Ishikawa (cell line): ENCODE measurements at regions not wholly inside any gene's neighbourhood (a gene's known extent, or its start where the extent isn't known, plus 50 kb on each side); places are given as distances from the start of the nearest gene placed in this dataset.

ENCODE experiments used
- CEBPB ChIP-seq: IDR thresholded peaks from 2 replicates; pipeline ENCODE4 v1.6.1; 2012
- CREB1 ChIP-seq: IDR thresholded peaks from 2 replicates; pipeline ENCODE4 v1.6.1; 2012; ENCODE audit warnings: low read depth
- EGR1 ChIP-seq: IDR thresholded peaks from 2 replicates; pipeline ENCODE4 v1.6.1; 2012
- EP300 ChIP-seq: IDR thresholded peaks from 2 replicates; pipeline ENCODE4 v1.6.1; 2012; ENCODE audit warnings: borderline replicate concordance
- FOXM1 ChIP-seq: IDR thresholded peaks from 2 replicates; pipeline ENCODE4 v1.6.1; 2012; ENCODE audit warnings: low read depth, borderline replicate concordance
- MAX ChIP-seq: IDR thresholded peaks from 2 replicates; pipeline ENCODE4 v1.6.1; 2012
- NFIC ChIP-seq: IDR thresholded peaks from 2 replicates; pipeline ENCODE4 v1.6.1; 2012
- RAD21 ChIP-seq: IDR thresholded peaks from 2 replicates; pipeline ENCODE4 v1.6.1; 2012; ENCODE audit warnings: low read depth
- REST ChIP-seq: IDR thresholded peaks from 2 replicates; pipeline ENCODE4 v1.6.1; 2012; ENCODE audit warnings: low read depth, mild to moderate bottlenecking
- TAF1 ChIP-seq: IDR thresholded peaks from 2 replicates; pipeline ENCODE4 v1.6.1; 2012; ENCODE audit warnings: low read depth, mild to moderate bottlenecking
- TCF12 ChIP-seq: IDR thresholded peaks from 2 replicates; pipeline ENCODE4 v1.6.1; 2012; ENCODE audit warnings: low read depth
- TEAD4 ChIP-seq: IDR thresholded peaks from 2 replicates; pipeline ENCODE4 v1.6.1; 2012
- USF1 ChIP-seq: IDR thresholded peaks from 2 replicates; pipeline ENCODE4 v1.6.1; 2012
- YY1 ChIP-seq: IDR thresholded peaks from 2 replicates; pipeline ENCODE4 v1.6.1; 2012; ENCODE audit warnings: low read depth
- ZBTB7A ChIP-seq: IDR thresholded peaks from 2 replicates; pipeline ENCODE4 v1.6.1; 2012; ENCODE audit warnings: low read depth

- TF ChIP-seq EGR1: no peak
These were observed 89.1 kb upstream of the COL24A1 start for GRCh38 chr1:86245566-86246190.

- no peak for TF ChIP-seq NFIC
- TF ChIP-seq FOXM1: no peak
- TF ChIP-seq RAD21: no peak
- TF ChIP-seq TAF1: no peak
- no peak for TF ChIP-seq MAX
- no peak for TF ChIP-seq EP300
- TF ChIP-seq TCF12: no peak
- TF ChIP-seq CEBPB: no peak
- no peak for TF ChIP-seq YY1
These were observed 83.3 kb upstream of the COL24A1 start for GRCh38 chr1:86239894-86240293.

GRCh38 chr1:86239490-86239889, 82.9 kb upstream of the COL24A1 start:
- TF ChIP-seq EP300 (no peak), TCF12 (no peak), NFIC (no peak), EGR1 (no peak), USF1 (no peak), YY1 (no peak), ZBTB7A (no peak), TAF1 (no peak), MAX (no peak), REST (no peak), CREB1 (no peak), RAD21 (no peak), TEAD4 (no peak), CEBPB (no peak), FOXM1 (no peak)

- TF ChIP-seq TEAD4 (no peak), TCF12 (no peak), MAX (no peak), EGR1 (no peak), ZBTB7A (no peak), FOXM1 (no peak), CEBPB (no peak), CREB1 (no peak), USF1 (no peak), EP300 (no peak)
These were observed 81.7 kb upstream of the COL24A1 start for GRCh38 chr1:86238226-86238625.

- TF ChIP-seq CREB1: no peak
- no peak for TF ChIP-seq EGR1
- TF ChIP-seq TEAD4: no peak
- TF ChIP-seq FOXM1: no peak
- no peak for TF ChIP-seq TAF1
- TF ChIP-seq RAD21: no peak
- no peak for TF ChIP-seq MAX
- no peak for TF ChIP-seq YY1
- no peak for TF ChIP-seq ZBTB7A
- no peak for TF ChIP-seq USF1
These were observed 79.3 kb upstream of the COL24A1 start for GRCh38 chr1:86235852-86236251.

- TF ChIP-seq TAF1 (no peak), RAD21 (no peak), EGR1 (no peak), MAX (no peak), EP300 (no peak), CREB1 (no peak), ZBTB7A (no peak), TCF12 (no peak), TEAD4 (no peak), FOXM1 (no peak), REST (no peak), NFIC (no peak), YY1 (no peak), CEBPB (no peak), USF1 (no peak)
These were observed 76.8 kb upstream of the COL24A1 start for GRCh38 chr1:86233403-86233802.
